Stimulated activated CD4-positive, alpha-beta T cell treated with anti-CD3 and anti-CD28 coated beads, Interleukin-2, amount 100 ng/mL, for 24 hours (primary cell): ENCODE measurements at regions not wholly inside any gene's neighbourhood (a gene's known extent, or its start where the extent isn't known, plus 50 kb on each side); places are given as distances from the start of the nearest gene placed in this dataset.
"Not testable (repeated sequence)": the region's sequence is repeated elsewhere in the genome, so short reads cannot be mapped to it uniquely, and the experiment has no call there.

Experiments
- DNase-seq, 2 donors: peaks; one replicate each; pipeline ENCODE4 v3.0.0-alpha.2; 2020

DNA sequence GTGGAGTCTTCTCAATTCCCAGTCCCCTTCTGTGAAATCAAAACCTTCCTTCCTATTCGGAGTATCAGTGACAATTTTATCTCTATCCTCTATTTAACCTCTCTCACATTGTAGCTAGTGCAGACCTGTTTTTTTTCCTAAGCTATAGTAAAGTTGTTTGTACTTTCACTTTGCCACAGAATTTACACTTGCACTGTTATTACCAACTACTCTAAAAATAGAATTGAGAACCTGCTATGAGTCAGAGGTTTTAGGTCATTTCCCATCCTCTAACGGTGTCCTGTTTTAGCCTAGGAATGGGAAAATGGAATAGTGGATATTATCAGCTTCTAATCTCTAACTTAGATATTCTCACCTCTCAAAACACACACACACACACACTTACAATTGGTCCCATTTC, 862.7 kb downstream of the NCAM2 start:
- DNase-seq, result no peak

DNA sequence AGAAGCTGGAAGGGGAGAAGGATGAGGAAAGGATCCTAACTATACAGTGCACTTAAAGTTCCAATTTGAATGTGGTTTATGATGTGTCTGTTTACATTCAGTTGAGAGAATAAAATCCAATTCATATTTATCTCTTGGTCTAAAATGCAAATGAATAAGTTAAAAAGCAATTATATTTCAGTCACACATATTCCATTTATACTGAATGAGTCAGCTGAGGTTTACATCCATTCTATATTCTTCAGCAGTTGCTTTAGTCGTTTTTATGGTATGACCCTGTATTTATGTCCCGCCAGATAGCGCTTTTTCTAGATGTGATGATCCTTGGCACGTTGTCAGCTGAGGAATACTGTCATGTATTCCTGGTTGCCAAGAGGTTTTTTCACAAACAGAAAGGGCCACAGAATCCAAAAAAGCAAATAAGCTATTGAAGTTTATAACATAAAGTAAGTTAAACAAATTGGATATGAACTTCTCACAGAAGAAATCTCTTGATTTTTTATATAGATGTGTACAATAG, 866.2 kb downstream of the NCAM2 start:
- DNase-seq, result no peak

DNA sequence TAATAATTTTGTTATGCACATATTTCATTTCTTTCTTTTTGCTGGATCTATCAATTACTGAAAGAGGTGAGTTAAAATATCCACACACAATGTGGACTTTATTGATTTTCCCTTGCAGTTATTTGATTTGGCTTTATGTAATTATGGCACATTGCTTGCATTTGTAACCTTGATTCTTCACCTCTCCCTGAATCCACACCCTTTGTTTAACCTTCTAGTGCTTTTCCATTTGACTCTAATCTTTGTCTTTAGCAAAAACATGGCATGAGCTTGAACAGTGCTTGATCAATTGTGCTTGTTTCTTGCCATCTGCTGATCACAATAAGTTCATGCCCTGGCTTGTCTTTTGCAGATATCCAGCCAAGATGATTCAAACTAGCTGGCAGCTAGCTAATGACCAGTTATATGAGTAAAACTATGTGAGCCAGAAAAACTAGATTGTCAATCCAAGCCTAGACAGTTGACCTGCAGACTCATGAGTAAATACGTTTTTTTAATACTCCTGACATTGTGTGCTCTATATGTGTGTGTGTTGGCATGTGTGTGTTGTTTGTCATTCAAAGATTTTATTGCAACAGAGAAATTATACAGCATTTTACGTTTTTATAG, 899.2 kb downstream of the NCAM2 start:
- no peak for DNase-seq

DNA sequence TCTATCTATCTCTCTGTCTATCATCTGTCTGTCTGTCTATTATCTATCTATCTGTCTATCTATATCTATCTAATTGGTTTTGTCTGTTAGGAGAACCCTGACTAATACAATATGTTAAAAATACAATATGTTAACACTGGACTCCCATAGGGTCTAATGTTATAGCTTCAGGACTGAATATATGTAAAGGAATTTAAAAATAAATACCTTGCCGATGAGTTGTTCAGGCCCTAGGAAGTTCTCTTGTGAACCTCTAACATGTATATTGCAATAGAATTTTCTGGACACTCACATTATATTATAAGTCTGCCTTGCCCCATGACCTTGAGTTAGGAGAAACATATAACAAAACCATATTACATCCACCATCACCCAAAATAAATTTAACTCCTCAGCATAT, 900.6 kb downstream of the NCAM2 start:
- DNase-seq, result no peak

DNA sequence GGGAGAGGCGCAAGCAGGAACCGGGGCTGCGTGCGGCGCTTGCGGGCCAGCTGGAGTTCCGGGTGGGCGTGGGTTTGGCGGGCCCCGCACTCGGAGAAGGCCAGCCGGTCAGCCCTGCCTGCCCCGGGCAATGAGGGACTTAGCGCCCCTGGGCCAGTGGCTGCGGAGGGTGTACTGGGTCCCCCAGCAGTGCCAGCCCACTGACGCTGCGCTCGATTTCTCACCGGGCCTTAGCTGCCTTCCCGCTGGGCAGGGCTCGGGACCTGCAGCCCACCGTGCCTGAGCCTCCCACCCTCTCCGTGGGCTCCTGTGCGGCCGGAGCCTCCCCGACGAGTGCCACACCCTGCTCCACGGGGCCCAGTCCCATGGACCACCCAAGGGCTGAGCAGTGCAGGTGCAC, 904.2 kb downstream of the NCAM2 start:
- not testable (repeated sequence) for DNase-seq

DNA sequence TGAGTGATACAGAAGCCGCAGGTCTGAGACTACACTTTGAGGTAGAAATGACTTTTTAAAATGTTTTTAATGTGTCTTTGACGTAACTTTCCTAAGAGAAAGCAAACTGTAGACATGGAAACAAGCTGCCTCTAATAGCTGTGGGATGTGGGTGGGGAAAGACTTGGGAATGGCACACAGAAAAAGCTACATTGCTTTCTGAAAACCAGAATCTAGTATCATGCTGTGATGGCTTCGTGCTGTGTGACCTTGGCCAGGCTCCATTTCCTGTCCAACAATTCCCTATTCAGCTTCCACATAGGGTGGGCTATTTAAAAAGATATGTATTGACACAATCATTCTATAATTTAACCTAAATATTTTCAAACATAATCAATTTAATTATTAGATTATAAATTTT, 909.1 kb downstream of the NCAM2 start:
- no peak for DNase-seq

DNA sequence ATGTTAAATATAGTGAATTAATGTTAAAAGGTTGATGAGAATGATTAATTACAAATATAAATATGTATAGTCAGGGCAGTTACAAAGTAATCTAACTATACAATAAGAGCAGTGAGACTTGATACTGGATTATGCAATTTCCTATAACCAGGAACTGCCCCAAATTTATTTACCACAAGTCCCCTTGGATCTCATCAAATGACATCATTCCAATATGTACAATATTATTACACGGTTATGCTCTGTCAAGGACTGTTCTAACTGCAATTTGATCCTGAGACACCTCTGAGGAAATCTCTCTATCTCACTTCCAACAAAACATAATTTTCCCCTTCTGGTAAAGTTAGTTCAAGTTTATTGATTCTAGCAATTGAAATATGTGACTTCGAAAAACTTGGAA, 917.6 kb downstream of the NCAM2 start:
- DNase-seq, result no peak

DNA sequence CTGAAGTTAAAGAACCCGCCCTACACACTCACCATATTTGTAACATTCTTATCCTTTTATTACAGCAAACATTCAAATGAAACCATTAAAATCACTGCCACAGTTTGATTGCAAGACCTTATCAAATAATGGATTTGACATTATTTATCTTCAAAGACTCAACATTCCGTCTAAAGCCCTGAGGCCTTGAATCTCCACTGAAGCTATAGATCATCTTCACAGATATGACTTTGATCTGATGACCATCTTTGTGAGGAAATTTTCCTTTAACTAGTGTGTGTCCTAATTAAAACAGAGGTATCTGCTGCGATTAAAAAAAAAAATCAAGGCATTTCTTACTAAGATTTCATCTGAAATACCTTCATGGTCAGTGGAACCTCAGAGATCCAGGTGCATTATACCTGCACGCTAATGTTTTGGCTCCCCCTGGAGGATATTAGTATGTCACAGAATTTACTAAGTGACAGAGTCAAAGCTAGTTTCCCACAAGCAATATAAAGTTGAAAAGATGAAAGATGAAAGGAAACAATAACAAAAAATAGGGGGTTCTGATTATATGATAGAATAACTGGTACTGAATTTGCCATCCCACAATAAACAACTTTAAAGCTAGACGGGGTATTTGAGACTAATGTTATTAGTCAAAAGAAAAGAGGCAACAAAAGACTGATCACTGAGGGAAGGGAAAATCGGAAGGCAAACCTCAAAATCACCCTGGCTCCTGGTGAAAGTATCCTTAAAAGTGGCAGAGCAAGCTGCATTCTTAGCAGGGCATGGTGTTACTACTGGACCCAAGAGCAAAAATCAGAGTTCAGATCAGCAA, 923.4 kb downstream of the NCAM2 start:
- DNase-seq, result no peak

DNA sequence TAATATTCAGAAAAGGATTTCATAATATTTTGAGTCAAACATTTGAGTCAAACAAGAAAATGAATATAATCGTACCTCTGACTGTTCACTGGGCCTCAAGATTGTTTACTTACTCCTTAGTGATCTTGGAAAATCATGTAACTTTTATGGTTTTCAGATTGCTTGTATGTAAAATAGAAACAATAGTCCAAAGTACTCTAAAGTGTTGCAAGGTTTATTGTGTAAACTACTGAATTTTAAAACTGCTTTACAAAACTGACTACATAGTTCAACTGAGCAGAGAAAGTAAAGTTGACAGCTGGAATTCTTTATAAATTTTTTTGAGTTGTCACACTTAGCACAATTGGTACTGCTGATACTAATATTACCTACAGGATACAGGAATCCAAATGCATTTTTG, 931.0 kb downstream of the NCAM2 start:
- no peak for DNase-seq

DNA sequence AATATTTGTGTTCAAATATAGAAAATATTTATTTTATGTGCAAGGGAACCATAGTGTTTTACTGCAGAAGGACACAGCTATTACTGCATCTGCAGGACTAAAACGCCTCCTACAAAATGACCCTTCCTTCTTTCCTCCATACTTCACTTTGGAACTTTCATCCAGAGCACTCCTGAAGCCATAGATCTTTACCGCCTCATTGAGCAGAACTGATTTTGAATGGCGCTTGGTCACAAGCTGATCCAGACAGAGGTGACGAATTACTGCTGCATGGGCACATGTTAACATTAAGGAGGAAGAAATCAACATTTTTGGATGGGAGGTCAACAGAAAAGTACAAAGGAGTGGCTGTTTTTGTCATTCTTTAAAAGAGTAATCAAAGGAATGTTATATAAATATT, 931.6 kb downstream of the NCAM2 start:
- DNase-seq, result no peak

DNA sequence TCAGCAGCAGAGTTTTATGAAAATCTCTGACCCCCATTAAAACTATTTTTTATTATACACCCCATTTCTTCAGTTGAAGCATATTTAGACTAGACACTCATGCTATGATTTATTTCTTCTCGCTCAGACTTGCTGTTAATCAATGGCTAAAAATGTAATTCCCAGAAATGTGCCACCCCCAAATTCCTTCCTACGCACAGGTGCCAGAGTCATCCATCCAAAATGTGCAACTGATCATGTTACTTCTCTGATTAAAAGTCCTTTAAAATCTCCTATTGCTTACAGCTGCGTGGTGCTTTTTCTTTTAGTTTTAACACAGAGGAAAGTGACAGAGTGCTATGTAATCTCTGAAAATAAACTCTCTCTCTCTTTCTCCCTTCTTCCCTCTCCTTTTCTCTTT, 954.4 kb downstream of the NCAM2 start:
- DNase-seq, result no peak

DNA sequence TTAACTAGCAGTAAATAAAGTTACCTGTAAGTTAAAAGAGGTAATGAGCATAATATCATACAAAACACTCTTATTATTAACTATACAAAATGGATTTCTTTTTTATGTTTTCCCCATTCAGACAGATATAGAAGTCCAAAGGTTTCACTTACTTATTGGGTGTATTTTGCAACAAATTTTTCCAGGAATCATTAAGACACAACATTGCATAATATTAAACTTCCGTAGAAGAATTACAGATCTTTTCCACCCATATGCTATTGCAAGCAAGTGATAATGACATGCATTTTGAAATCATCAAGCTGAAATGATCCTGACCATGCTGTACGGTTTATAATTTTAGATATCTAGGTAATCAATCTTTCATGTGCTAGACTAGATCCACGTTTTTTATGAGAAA, 957.0 kb downstream of the NCAM2 start:
- DNase-seq, result no peak

DNA sequence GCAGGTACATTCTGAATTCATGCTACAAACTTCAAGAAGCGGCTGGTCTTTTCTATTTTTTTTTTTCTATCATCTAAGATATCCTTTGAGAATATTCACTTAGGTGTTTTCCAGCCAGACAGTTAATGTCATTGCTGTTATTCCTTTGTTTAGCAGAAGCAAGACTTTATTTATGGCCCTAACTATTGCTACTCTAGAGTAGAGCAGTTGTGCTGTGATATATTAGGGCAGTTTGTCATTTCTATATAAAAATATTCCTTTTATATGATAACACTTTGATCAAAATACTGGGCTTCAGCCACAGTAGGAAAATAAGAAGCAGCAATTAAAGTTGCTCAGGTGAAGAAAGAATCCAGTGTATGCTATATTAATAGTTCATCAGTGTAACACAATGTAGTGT, 959.3 kb downstream of the NCAM2 start:
- no peak for DNase-seq

DNA sequence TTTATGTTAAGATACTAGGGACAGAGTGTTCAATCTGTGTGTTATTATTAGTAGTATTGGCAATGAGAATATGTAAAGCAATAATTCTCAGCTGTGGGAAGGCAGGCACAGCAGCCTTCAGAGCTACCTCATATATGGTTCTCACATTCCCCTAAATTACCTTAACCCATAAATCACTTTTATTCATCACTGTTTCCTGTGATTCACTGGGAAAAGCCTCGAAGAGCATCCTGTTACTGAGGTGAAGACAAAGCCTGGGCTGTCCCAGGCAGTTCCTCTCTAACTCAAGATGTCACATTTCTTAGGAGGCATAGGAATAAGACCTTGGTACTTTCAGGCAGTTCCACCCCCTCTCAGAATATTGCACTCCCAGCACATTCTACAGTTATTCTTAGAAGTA, 965.7 kb downstream of the NCAM2 start:
- DNase-seq, result no peak

DNA sequence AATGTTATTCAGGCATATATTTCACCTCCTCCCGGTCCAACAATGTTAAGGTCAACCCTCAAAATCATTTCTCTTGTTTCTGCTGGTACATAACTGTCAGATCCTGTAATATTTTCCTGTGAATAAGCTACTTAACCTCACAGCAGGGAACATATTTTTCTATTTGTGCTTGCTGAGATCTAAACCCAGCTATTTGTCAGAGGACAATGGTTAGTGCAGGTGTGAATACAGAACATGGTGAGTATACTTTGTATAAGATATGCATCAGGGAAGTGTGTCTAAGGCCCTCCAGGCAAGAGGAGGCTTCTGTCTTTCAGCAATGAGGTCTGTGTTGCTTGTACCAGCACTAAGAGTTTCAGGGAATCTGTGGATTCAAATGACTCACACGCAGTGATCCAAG, 970.6 kb downstream of the NCAM2 start:
- DNase-seq, result no peak

DNA sequence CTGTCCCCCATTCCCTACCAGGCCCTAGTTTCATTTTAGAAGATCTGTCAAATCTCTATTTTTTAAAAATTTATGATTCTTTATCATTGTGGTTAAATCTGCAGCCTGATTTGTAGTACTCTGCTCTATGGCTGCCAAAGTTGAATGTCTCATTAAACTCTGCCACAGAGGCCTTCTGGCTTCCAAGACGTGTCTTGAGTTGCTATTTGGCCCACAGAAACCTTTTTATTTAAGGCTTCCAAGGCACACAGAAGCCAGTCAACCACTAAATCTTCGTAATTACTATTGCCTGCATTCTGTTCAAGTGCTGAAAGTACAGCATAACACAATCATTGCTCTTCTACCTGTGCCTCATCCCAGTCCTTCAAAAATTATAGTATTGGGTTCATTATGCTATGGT, 971.0 kb downstream of the NCAM2 start:
- no peak for DNase-seq

DNA sequence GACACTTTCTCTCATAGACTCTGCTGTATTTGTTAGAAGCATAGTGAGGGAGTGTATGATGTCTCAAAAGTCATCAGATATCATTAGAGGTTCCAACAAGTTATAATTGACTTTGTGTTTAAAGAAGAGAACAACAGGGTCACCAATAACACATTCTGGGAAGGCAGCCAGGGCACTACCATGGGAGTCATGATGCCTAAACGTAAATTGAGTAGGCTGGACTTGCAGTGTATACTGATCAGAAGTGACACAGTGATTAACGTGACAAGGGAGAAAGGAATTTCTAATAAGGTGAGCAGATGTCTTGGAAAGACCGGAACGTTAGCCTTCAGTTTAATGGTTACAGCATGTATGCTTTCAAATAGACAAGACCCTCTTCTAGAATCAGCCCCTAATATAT, 973.2 kb downstream of the NCAM2 start:
- DNase-seq, result no peak

DNA sequence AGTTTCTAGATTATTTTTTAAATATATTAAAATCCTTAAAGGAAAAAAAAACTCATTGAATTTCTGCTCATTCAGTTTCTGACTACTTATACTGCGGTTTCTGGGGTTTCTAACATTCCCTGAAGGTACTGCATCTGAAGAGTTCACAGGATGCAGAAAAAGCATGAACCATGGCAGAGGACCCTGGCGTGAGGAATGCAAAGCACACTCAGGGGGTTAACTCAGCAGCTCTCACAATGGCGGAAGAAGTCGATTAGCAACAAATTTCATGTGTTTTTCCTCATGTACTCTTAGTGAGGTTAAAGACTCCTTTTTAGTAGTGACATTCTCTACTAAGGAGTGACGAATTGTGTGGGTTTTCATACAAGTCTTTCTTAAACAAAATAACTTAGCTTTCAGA, 975.6 kb downstream of the NCAM2 start:
- DNase-seq, result no peak

DNA sequence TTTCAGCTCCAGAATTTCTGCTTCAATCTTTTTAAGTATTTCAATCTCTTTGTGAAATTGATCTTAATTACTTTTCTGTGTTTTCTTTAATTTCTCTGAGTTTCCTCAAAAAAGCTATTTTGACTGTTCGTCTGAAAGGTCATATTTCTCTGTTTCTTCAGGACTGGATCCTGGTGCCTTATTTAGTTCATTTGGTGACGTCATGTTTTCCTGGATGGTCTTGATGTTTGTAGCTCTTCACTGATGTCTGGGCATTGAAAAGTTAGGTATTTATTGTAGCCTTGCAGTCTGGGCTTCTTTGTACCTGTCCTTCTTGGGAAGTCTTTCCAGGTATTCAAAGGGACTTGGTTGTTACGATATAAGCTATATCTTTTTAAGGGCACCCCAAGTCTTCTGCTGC, 998.7 kb downstream of the NCAM2 start:
- no peak for DNase-seq

DNA sequence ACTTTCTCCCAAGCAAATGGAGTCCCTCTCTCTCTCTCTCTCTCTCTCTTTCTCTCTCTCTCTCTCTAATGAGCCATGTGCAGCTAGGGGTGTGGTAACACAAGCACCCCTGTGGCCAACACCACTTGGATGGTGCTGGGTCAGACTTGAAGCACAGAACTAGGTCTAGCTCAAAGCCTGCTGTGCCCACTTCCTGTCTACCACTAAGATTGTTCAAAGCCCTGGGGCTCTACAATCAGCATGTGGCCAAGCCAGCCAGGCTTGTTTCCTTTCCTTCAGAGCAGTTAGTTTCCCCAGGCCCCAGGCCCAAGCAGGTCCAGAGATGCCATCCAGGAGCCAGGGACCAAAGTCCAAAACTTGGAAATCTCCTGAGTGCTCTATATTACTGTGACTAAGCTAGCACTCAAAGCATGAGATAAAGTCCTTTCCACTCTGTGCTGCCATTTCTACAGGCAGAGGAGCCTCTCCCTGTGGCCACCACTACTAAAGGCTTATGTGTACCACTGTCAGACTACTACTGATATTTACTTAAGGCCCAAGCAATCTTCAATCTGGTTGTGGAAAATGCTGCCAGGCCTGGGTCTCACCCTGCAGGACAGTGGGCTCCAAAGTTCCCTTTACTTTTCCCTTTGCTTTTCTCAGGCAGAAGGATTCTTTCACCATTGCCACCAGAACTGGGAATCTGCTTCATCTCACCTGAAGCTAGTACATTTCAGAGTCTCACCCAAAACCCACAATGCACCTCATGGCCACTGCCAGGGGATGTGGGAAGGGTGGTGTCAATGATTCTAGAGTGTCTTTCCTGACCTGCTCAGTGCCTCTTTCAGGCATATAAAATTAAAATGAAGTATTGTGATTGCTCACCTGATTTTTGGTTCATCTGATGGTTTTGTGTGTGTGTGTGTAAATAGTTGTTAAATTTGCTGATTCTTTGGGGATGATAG, 999.5 kb downstream of the NCAM2 start:
- no peak for DNase-seq

DNA sequence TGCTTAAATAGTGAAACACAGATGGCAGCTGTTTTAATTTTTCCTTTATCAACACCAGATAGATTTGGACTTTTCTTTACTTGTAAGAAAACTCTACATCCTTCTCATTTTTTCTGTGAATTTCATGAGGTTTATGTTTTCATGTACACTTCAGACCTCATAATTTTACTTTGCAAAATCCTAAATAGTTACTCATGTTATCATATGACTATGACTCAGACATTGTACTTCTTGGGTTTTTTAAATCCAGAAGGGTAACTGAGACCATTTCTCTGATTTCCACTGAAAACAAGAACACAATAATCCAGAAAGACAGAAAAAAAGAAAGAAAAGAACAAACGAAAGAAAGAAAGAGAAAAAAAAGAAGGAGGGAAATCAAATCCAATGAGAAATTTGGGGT, 1021.6 kb downstream of the NCAM2 start:
- DNase-seq, result no peak

DNA sequence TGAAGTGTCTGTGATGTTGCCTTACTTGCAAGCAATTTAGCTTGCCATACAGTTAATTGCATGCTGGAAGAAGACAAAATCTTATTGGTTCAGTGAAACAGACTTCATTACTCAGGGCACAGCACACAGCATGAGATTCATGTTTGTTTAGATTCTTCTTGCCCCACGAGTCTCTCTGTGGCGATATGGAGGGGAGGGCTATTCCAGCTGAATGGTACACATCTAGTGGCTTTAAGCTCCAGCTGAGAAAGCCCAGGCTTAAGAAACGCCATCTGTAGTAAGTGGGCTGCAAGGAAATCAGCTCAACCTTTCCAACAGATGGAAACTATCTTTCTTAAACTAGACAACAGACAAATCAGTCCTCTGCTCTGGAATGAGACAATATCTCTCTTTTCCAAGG, 1022.0 kb downstream of the NCAM2 start:
- DNase-seq, result no peak

DNA sequence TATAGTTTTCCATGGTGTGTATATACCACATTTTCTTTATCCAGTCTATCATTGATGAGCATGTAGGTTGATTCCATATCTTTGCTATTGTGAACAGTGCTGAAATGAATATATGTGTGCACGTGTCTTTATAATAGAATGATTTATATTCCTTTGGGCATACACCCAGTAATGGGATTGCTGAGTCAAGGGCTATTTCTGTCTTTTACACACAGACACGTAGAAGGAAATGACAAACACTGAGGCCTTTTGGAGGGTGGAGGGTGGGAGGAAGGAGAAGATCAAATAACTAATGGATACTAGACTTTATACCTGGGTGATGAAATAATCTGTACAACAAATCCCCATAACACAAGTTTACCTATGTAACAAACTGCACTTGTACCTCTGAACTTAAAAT, 1025.7 kb downstream of the NCAM2 start:
- not testable (repeated sequence) for DNase-seq

DNA sequence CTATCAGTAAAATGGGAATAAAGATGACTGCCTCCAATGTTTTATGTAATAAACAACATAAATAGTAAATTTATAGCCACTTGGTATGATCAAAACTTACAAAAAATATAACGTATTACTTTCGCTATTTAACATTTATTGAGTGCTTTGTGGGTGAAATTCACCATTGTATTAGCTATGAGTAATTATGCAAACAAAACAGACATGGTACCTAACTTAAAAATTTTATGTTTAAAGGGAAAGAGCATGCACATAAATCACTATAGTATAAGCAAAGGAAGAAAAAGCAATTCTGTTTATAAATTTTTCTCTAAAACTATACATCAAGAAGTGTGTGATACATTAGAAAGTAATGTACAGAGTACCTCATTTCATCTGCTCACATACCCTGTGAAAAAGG, 1046.2 kb downstream of the NCAM2 start:
- no peak for DNase-seq
